ENCODE measurements at regions not wholly inside any gene's neighbourhood (a gene's known extent, or its start where the extent isn't known, plus 50 kb on each side); places are given as distances from the start of the nearest gene placed in this dataset.

GRCh38 chr9:118987167-118987566, 382.1 kb downstream of the BRINP1 start:
- DNase-seq, result no peak

- DNase-seq, result no peak
These were observed 378.3 kb downstream of the BRINP1 start for GRCh38 chr9:118990949-118991348.

GRCh38 chr9:118991366-118992285, 377.6 kb downstream of the BRINP1 start:
- no peak for DNase-seq

- no peak for DNase-seq
These were observed 376.1 kb downstream of the BRINP1 start for GRCh38 chr9:118992813-118993794.

GRCh38 chr9:118993965-118994364, 375.3 kb downstream of the BRINP1 start:
- no peak for DNase-seq

GRCh38 chr9:119002491-119002890, 366.7 kb downstream of the BRINP1 start:
- no peak for DNase-seq

- no peak for DNase-seq
These were observed 366.0 kb downstream of the BRINP1 start for GRCh38 chr9:119003201-119003611.

- DNase-seq, result no peak
These were observed 365.2 kb downstream of the BRINP1 start for GRCh38 chr9:119003882-119004617.

GRCh38 chr9:119004618-119004990, 364.6 kb downstream of the BRINP1 start:
- no peak for DNase-seq

GRCh38 chr9:119005162-119005561, 364.1 kb downstream of the BRINP1 start:
- DNase-seq, result no peak

GRCh38 chr9:119009249-119009648, 360.0 kb downstream of the BRINP1 start:
- no peak for DNase-seq

- no peak for DNase-seq
These were observed 349.0 kb downstream of the BRINP1 start for GRCh38 chr9:119020284-119020683.

- DNase-seq, result no peak
These were observed 348.4 kb downstream of the BRINP1 start for GRCh38 chr9:119020730-119021333.

- no peak for DNase-seq
These were observed 343.1 kb downstream of the BRINP1 start for GRCh38 chr9:119026120-119026519.

- no peak for DNase-seq
These were observed 341.1 kb downstream of the BRINP1 start for GRCh38 chr9:119027901-119028699.

- no peak for DNase-seq
These were observed 339.3 kb downstream of the BRINP1 start for GRCh38 chr9:119029886-119030285.

- no peak for DNase-seq
These were observed 335.6 kb downstream of the BRINP1 start for GRCh38 chr9:119033596-119033995.

GRCh38 chr9:119036969-119037368, 332.3 kb downstream of the BRINP1 start:
- no peak for DNase-seq

GRCh38 chr9:119043996-119044395, 325.2 kb downstream of the BRINP1 start:
- DNase-seq, result no peak

GRCh38 chr9:119044806-119045205, 324.4 kb downstream of the BRINP1 start:
- no peak for DNase-seq

- no peak for DNase-seq
These were observed 321.5 kb downstream of the BRINP1 start for GRCh38 chr9:119047513-119048307.
